HT1080 (cell line): ENCODE measurements at regions not wholly inside any gene's neighbourhood (a gene's known extent, or its start where the extent isn't known, plus 50 kb on each side); places are given as distances from the start of the nearest gene placed in this dataset.
"Not testable (repeated sequence)": the region's sequence is repeated elsewhere in the genome, so short reads cannot be mapped to it uniquely, and the experiment has no call there.

Experiments
- DNase-seq: peaks from one replicate; pipeline ENCODE4 v3.0.0-alpha.2; 2015; ENCODE audit warnings: low read depth

DNA sequence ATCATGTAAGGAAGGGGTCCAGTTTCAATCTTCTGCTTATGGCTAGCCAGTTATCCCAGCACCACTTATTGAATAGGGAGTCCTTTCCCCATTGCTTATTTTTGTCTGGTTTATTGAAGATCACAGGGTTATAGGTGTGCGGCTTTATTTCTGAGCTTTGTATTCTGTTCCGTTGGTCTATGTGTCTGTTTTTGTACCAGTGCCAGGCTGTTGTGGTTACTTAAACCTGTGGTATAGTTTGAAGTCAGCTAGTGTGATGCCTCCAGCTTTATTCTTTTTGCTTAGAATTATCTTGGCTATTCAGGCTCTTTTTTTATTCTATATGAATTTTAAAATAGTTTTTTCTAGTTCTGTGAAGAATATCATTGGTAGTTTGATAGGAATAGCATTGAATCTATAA lies 234.6 kb upstream of the CASK start:
- not testable (repeated sequence) for DNase-seq

- peak; percentile 77 for DNase-seq
These were observed 228.5 kb upstream of the CASK start for GRCh38 chrX:42151808-42152207.

- DNase-seq, result no peak
These were observed 226.4 kb upstream of the CASK start for GRCh38 chrX:42149765-42150164.

DNA sequence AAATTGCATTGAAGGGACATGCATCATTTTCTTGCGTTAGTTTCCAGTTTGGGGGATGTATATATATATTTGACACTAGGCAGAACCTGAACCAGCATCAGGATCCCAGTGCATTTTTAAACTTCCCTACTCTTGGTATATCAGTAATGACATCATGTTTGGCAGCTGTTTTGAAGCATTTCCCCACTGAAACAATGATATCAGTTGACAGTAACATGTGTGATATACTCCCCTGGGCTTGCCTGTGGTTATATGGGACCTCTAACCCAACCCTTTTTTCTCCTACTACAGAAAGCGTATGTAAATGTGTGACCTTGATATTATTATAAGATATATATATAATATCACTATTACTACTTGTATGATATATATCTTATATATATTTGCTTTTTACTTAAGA lies 225.9 kb upstream of the CASK start:
- DNase-seq, result no peak

DNA sequence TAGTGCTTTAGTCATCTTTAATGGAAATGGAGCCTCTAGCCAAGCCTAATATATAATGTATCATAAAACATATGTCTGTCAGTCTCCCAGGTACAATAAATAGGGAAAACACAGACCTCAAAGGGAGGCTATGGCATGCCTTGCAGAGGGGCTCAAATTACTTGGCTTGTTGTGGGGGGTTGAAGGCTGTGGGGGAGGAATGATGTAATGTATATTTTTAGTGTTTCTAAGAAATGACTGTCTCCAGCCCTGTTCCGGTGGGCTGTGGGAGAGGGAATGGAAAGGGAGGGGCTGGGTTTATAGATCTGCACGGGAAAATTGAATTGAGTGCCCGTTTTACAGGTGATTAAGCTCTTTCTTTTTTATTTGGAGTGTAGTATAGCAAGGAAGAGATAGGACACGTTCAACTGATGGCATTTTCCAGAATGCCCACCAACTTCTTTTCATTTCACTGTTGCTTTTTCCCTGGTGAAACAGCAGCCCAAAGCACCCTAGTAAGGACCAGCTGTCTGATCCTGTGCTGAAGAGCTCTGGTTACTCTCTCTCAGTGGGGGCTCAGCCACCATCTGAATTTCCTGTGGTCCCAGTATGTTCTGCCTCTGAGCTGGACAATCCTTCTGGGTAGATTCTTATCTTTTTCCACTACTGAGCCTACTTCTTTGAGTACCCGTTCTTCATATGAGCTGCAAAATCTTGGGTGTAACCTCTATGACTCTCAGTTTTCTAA lies 220.7 kb upstream of the CASK start:
- peak; percentile 28 for DNase-seq

DNA sequence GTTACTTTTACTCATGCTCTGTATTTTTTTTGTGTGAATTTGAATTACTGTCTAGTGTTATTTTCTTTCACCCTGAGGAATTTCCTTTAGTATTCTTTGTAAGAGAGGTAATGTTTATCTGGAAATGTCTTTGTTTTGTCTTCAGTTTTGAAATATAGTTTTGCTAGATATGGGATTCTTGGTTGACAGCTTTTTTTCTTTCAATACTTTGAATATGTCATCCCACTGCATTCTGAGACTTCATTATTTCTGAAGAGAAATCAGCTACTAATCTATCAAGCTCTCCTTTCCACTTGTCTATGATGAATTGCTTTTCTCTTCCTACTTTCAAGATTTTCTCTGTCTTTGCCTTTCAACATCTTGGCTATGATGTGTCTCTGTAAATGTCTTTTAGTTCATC lies 217.0 kb upstream of the CASK start:
- DNase-seq, result no peak

GRCh38 chrX:42135583-42136228 lies 212.4 kb upstream of the CASK start:
- DNase-seq, result no peak

- DNase-seq, result peak; percentile 23
These were observed 208.5 kb upstream of the CASK start for GRCh38 chrX:42131856-42132255.

- DNase-seq, result no peak
These were observed 205.9 kb upstream of the CASK start for GRCh38 chrX:42129022-42129940.

DNA sequence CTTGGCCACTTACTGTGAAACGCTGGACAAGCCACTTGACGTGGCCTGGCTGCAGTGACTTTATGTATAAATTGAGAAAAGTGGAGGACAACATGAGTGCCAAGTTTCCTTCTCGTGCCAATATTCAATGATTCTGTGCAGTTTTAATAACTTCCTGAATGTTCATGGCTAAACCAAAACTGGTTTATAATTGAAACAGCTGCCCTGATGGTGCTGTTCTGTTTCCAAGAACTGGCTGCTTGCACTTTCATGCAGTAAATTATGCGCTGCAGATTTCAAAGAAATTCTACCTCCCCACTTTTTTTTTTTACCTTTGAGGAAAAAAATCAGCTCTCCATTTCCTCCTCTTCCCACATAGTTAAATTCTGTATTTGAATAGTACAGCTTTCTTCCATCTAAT lies 205.2 kb upstream of the CASK start:
- DNase-seq, result no peak

GRCh38 chrX:42128020-42128419 lies 204.7 kb upstream of the CASK start:
- no peak for DNase-seq

- DNase-seq, result no peak
These were observed 204.2 kb upstream of the CASK start for GRCh38 chrX:42127563-42127962.

- DNase-seq, result no peak
These were observed 200.0 kb upstream of the CASK start for GRCh38 chrX:42123369-42123768.

DNA sequence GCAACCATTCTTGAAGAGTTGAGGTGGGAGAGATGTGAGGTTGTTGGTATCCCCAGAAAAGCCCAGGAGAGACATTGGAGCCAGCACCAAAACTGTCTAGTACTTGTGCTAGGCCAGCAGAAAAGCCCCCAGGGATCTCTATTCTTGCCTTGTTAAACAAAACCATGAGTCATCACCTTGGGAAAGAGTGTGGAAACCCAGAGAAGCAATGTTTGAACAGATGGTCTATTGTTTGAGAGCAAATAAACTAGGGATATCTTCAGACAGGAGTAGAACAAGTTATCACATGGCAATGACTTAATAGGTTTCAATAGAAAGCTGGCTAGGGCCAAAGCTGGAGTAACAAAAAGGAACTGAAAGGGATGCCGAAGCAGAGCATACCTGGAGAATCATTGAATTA lies 195.7 kb upstream of the CASK start:
- DNase-seq, result peak; percentile 92

DNA sequence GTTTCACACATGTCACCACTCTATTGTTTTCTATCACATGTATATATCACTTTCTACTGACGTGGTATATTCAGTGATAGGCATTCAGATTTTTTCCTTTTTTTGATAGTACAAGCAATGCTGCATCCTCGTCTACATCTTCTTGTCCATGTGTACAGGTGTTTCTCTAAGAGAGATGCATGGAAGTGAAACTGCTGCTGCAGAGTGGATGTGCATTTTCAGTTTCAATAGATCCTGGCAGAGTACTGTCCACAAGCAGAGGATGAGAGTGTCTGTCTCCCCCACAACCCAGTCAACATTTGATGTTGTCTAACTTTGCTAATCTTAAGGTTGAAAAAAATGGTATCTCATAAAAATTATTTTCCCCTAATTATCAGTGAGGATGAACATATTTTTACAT lies 194.0 kb upstream of the CASK start:
- DNase-seq, result no peak

- DNase-seq, result no peak
These were observed 186.1 kb upstream of the CASK start for GRCh38 chrX:42109428-42109827.

GRCh38 chrX:42107495-42108488 lies 184.4 kb upstream of the CASK start:
- no peak for DNase-seq

- no peak for DNase-seq
These were observed 183.2 kb upstream of the CASK start for GRCh38 chrX:42106556-42106955.

- peak; percentile 37 for DNase-seq
These were observed 179.4 kb upstream of the CASK start for GRCh38 chrX:42102586-42103282.

DNA sequence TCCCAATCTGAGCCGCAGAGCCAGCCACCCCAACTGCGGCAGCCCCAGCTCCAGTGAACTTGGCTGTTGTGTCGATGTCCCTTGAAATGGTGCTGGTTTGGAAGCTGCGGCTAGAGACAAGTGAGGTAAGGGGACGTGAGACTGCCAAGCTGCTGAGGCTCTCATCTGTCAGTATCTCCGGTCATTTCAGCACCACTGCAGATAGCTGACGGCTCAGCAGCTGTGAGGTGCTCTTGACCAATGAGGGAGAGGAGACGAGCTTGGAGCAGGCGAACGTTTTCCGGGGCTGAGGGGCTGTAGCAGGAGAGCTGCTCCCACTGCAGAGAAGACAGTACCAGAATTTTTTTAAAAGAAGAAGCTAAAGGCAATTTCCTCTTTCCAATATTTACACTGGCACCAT lies 175.5 kb upstream of the CASK start:
- no peak for DNase-seq
